NCI-H748 treated with DMSO at 0.1 percent for 48 hours (cell line): ENCODE measurements at regions not wholly inside any gene's neighbourhood (a gene's known extent, or its start where the extent isn't known, plus 50 kb on each side); places are given as distances from the start of the nearest gene placed in this dataset.
"Not testable (repeated sequence)": the region's sequence is repeated elsewhere in the genome, so short reads cannot be mapped to it uniquely, and the experiment has no call there.

Source experiments
- DNase-seq: peaks from one replicate; lab custom pipeline; 2025; lab: John Stamatoyannopoulos, UW

GRCh38 chr10:65365878-65366277 lies 1560.0 kb upstream of the LRRTM3 start:
- no peak for DNase-seq

GRCh38 chr10:65367706-65368105 lies 1558.1 kb upstream of the LRRTM3 start:
- DNase-seq: no peak

- no peak for DNase-seq
Measured at GRCh38 chr10:65375528-65375927, 1550.3 kb upstream of the LRRTM3 start.

- DNase-seq: no peak
Measured at GRCh38 chr10:65377687-65378086, 1548.1 kb upstream of the LRRTM3 start.

- DNase-seq: no peak
Measured at GRCh38 chr10:65394502-65395297, 1531.1 kb upstream of the LRRTM3 start.

- DNase-seq: no peak
Measured at GRCh38 chr10:65395631-65396030, 1530.2 kb upstream of the LRRTM3 start.

GRCh38 chr10:65396997-65397396 lies 1528.8 kb upstream of the LRRTM3 start:
- DNase-seq: no peak

- DNase-seq: no peak
Measured at GRCh38 chr10:65408401-65408800, 1517.4 kb upstream of the LRRTM3 start.

- no peak for DNase-seq
Measured at GRCh38 chr10:65413001-65413400, 1512.8 kb upstream of the LRRTM3 start.

GRCh38 chr10:65415318-65415717 lies 1510.5 kb upstream of the LRRTM3 start:
- no peak for DNase-seq

GRCh38 chr10:65416094-65416493 lies 1509.7 kb upstream of the LRRTM3 start:
- no peak for DNase-seq

GRCh38 chr10:65419629-65420028 lies 1506.2 kb upstream of the LRRTM3 start:
- DNase-seq: no peak

- no peak for DNase-seq
Measured at GRCh38 chr10:65423043-65423442, 1502.8 kb upstream of the LRRTM3 start.

GRCh38 chr10:65429381-65429780 lies 1496.5 kb upstream of the LRRTM3 start:
- not testable (repeated sequence) for DNase-seq

- no peak for DNase-seq
Measured at GRCh38 chr10:65430979-65431378, 1494.9 kb upstream of the LRRTM3 start.

- no peak for DNase-seq
Measured at GRCh38 chr10:65470986-65471385, 1454.8 kb upstream of the LRRTM3 start.

- no peak for DNase-seq
Measured at GRCh38 chr10:65482848-65483247, 1443.0 kb upstream of the LRRTM3 start.

- no peak for DNase-seq
Measured at GRCh38 chr10:65491799-65492198, 1434.0 kb upstream of the LRRTM3 start.

- DNase-seq: no peak
Measured at GRCh38 chr10:65496541-65496940, 1429.3 kb upstream of the LRRTM3 start.

GRCh38 chr10:65497837-65498236 lies 1428.0 kb upstream of the LRRTM3 start:
- DNase-seq: no peak

- DNase-seq: no peak
Measured at GRCh38 chr10:65500716-65501115, 1425.1 kb upstream of the LRRTM3 start.

GRCh38 chr10:65501259-65501658 lies 1424.6 kb upstream of the LRRTM3 start:
- DNase-seq: no peak

GRCh38 chr10:65518379-65518778 lies 1407.5 kb upstream of the LRRTM3 start:
- no peak for DNase-seq

- no peak for DNase-seq
Measured at GRCh38 chr10:65528986-65529385, 1396.8 kb upstream of the LRRTM3 start.
